LNCAP (cell line): ENCODE measurements at regions not wholly inside any gene's neighbourhood (a gene's known extent, or its start where the extent isn't known, plus 50 kb on each side); places are given as distances from the start of the nearest gene placed in this dataset.

Experiments
- CTCF ChIP-seq: fragments of 450-650 bp; IDR thresholded peaks from 2 replicates; pipeline ENCODE4 v1.5.1; 2017; ENCODE audit warnings: mild to moderate bottlenecking

- TF ChIP-seq CTCF: no peak
These were observed 122.9 kb upstream of the GRAMD2B start for GRCh38 chr5:126300293-126300692.

GRCh38 chr5:126301056-126301455 lies 122.2 kb upstream of the GRAMD2B start:
- no peak for TF ChIP-seq CTCF

GRCh38 chr5:126309860-126310259 lies 113.3 kb upstream of the GRAMD2B start:
- no peak for TF ChIP-seq CTCF

GRCh38 chr5:126311766-126312165 lies 111.4 kb upstream of the GRAMD2B start:
- TF ChIP-seq CTCF: no peak

- no peak for TF ChIP-seq CTCF
These were observed 107.9 kb upstream of the GRAMD2B start for GRCh38 chr5:126315341-126315740.

- TF ChIP-seq CTCF: no peak
These were observed 90.9 kb upstream of the GRAMD2B start for GRCh38 chr5:126332326-126332725.

GRCh38 chr5:126334760-126335159 lies 88.4 kb upstream of the GRAMD2B start:
- no peak for TF ChIP-seq CTCF

- TF ChIP-seq CTCF: no peak
These were observed 87.3 kb upstream of the GRAMD2B start for GRCh38 chr5:126335886-126336285.
